Endothelial cell of umbilical vein (primary cell): ENCODE measurements at regions not wholly inside any gene's neighbourhood (a gene's known extent, or its start where the extent isn't known, plus 50 kb on each side); places are given as distances from the start of the nearest gene placed in this dataset.

Experiments used
- BruUV-seq: library from RNA; stranded (reverse); fragments of 400-500 nt; replicated peaks from 2 replicates; lab custom pipeline; 2021; lab: Mats Ljungman, UMichigan
- CTCF ChIA-PET: fragments of 300-600, 350-600 bp; sonication (Branson Sonifier 250); formaldehyde crosslinking; loops from one replicate; lab custom pipeline; 2021; ENCODE audit warnings: antibody characterized with exemption, inconsistent platforms; lab: Charles Lee
- POLR2A ChIA-PET: fragments of 300-600, 350-600 bp; sonication (Branson Sonifier 250); formaldehyde crosslinking; loops from one replicate; lab custom pipeline; 2021; ENCODE audit warnings: antibody characterized with exemption, inconsistent platforms; lab: Charles Lee
- DNase-seq: peaks from one replicate; pipeline ENCODE4 v3.0.0-alpha.2; 2011; ENCODE audit warnings: low read depth, low spot score
- FAIRE-seq: peaks from 2 replicates; lab custom pipeline; 2011; peaks lifted over from hg19 to GRCh38; lab: Jason Lieb, UNC
- H2AFZ ChIP-seq: 2 replicates; pipeline ENCODE4 v1.6.0; 2012; ENCODE audit warnings: low read depth, low read length, control low read depth, inconsistent platforms
- H3K27ac ChIP-seq: 2 replicates; pipeline ENCODE4 v1.5.1; 2011; ENCODE audit warnings: low read depth, mild to moderate bottlenecking, control low read depth, low read length, moderate library complexity; ENCODE audit not compliant: insufficient read depth
- H3K27me3 ChIP-seq, 2 experiments: 2 replicates each; pipeline versions ENCODE4 v1.6.0 to v1.6.1; 2011; ENCODE audit warnings: low read length in 2 of 2, mixed read lengths in 1 of 2; ENCODE audit not compliant: control insufficient read depth in 2 of 2, insufficient read depth in 2 of 2
- H3K36me3 ChIP-seq, 2 experiments: 2 replicates in 1 of 2; 3 replicates in 1 of 2; pipeline ENCODE4 v1.5.1; 2011; ENCODE audit warnings: low read length in 2 of 2, mild to moderate bottlenecking in 1 of 2, moderate library complexity in 1 of 2; ENCODE audit not compliant: control insufficient read depth in 2 of 2, insufficient read depth in 2 of 2; ENCODE audit errors: extremely low read depth in 1 of 2
- H3K4me1 ChIP-seq: 3 replicates; pipeline ENCODE4 v1.5.1; 2011; ENCODE audit warnings: mild to moderate bottlenecking, low read length; ENCODE audit not compliant: control insufficient read depth, insufficient read depth; ENCODE audit errors: extremely low read depth
- H3K4me2 ChIP-seq: 2 replicates; pipeline ENCODE4 v1.6.1; 2011; ENCODE audit warnings: low read length, control low read depth, mixed read lengths; ENCODE audit not compliant: insufficient read depth
- H3K4me3 ChIP-seq, 3 experiments: fragments of 200-600 bp in 1 of 3; sonication (generic), shearing (Covaris generic) in 1 of 3; replicated peaks in 1 of 3; 2 replicates each; pipeline ENCODE4 v1.5.1; 2011 to 2016; ENCODE audit warnings: control low read depth in 3 of 3, low read length in 3 of 3, mild to moderate bottlenecking in 2 of 3, inconsistent platforms in 1 of 3, low read depth in 1 of 3, moderate library complexity in 1 of 3; ENCODE audit not compliant: insufficient read depth in 1 of 3
- H3K79me2 ChIP-seq: 2 replicates; pipeline ENCODE4 v1.6.0; 2012; ENCODE audit warnings: low read length, inconsistent platforms; ENCODE audit not compliant: control insufficient read depth, insufficient read depth
- H3K9ac ChIP-seq: replicated peaks from 2 replicates; pipeline ENCODE3; 2011; ENCODE audit warnings: low read length, control low read depth; ENCODE audit not compliant: insufficient read depth; ENCODE audit errors: extremely low read depth
- H3K9me1 ChIP-seq: replicated peaks from 3 replicates; pipeline ENCODE4 v1.6.0; 2011; ENCODE audit warnings: mild to moderate bottlenecking, low read length; ENCODE audit not compliant: control insufficient read depth, insufficient read depth; ENCODE audit errors: extremely low read depth
- H3K9me3 ChIP-seq: replicated peaks from 2 replicates; pipeline ENCODE4 v1.5.1; 2012; ENCODE audit warnings: low read length, inconsistent platforms; ENCODE audit not compliant: control insufficient read depth, insufficient read depth
- H4K20me1 ChIP-seq: replicated peaks from 2 replicates; pipeline ENCODE3; 2011; ENCODE audit warnings: mild to moderate bottlenecking, low read length; ENCODE audit not compliant: control insufficient read depth, insufficient read depth; ENCODE audit errors: extremely low read depth
- CTCF ChIP-seq, 2 donors: IDR thresholded peaks; 1 replicate in 1 of 2; 2 replicates in 1 of 2; pipeline ENCODE4 v1.5.1; 2011; ENCODE audit warnings: low read length in 2 of 2, mild to moderate bottlenecking in 2 of 2, moderate library complexity in 2 of 2, control low read depth in 1 of 2, inconsistent platforms in 1 of 2, low read depth in 1 of 2; ENCODE audit not compliant: insufficient read depth in 1 of 2; ENCODE audit errors: extremely low read depth in 1 of 2
- EZH2 ChIP-seq: IDR thresholded peaks from 2 replicates; pipeline ENCODE4 v1.6.1; 2012; ENCODE audit warnings: borderline replicate concordance, low read depth, mild to moderate bottlenecking, moderate library complexity, low read length, inconsistent platforms; ENCODE audit not compliant: severe bottlenecking
- FOS ChIP-seq: IDR thresholded peaks from 2 replicates; pipeline ENCODE4 v1.6.1; 2011; ENCODE audit warnings: mild to moderate bottlenecking, low read length, moderate library complexity, borderline replicate concordance; ENCODE audit not compliant: insufficient read depth
- GATA2 ChIP-seq: IDR thresholded peaks from 2 replicates; pipeline ENCODE4 v1.7.0; 2011; ENCODE audit warnings: low read depth, mild to moderate bottlenecking, moderate library complexity, mixed read lengths, low read length; ENCODE audit not compliant: insufficient read length, insufficient read depth
- JUN ChIP-seq: IDR thresholded peaks from 2 replicates; pipeline ENCODE4 v1.6.1; 2011; ENCODE audit warnings: borderline replicate concordance, low read depth; ENCODE audit not compliant: insufficient read length, insufficient read depth
- MAX ChIP-seq: IDR thresholded peaks from 2 replicates; pipeline ENCODE4 v1.6.1; 2011; ENCODE audit not compliant: insufficient read depth, insufficient read length
- MYC ChIP-seq: IDR thresholded peaks from one replicate; pipeline ENCODE4 v1.6.1; 2011; ENCODE audit warnings: mild to moderate bottlenecking, low read depth, low read length
- POLR2A ChIP-seq: IDR thresholded peaks from 2 replicates; pipeline ENCODE4 v1.6.1; 2012; ENCODE audit warnings: low read depth, mild to moderate bottlenecking, control low read depth, low read length
- POLR2AphosphoS5 ChIP-seq: IDR thresholded peaks from 2 replicates; pipeline ENCODE4 v1.6.1; 2012; ENCODE audit warnings: low read depth, mild to moderate bottlenecking, control low read depth, low read length, moderate library complexity; ENCODE audit not compliant: insufficient read depth
- dilution Hi-C: fragments of 300-500 bp; cut with MboI; formaldehyde crosslinking; loops from one replicate; pipeline ENCODE4 v1.15.0; 2019; ENCODE audit warnings: low sequenced_read_pairs; ENCODE audit not compliant: extremely low pct_ligation_motif_present
- intact Hi-C: fragments of 100-400 bp; cut with micrococcal nuclease; formaldehyde crosslinking; loops from one replicate; pipeline ENCODE4 v1.10.0; 2022

- no peak for TF ChIP-seq POLR2A
- TF ChIP-seq JUN: no peak
- no peak for TF ChIP-seq CTCF (IDR thresholded peaks at IDR 0.05; ENCODE audit: extremely low read depth in 1 of 2, insufficient read depth in 1 of 2, low read depth in 1 of 2, low read length in 2 of 2)
- TF ChIP-seq EZH2: no peak
- TF ChIP-seq POLR2AphosphoS5: no peak
- TF ChIP-seq MAX: no peak
- TF ChIP-seq FOS: no peak
- TF ChIP-seq MYC: no peak
- TF ChIP-seq GATA2: no peak
- H3K4me2 ChIP-seq: no peak overlapping the region
- CTCF ChIA-PET: no interaction called here
- no peak overlapping the region for H3K9ac ChIP-seq
- no peaks in the 10 kb centered on the region for H3K36me3 ChIP-seq
- H3K9me1 ChIP-seq: no peaks in the 10 kb centered on the region
- H2AFZ ChIP-seq: no peak overlapping the region
- intact Hi-C loops: no loop called here
- FAIRE-seq (no peak), DNase-seq (no peak)
- no peak overlapping the region for H3K27ac ChIP-seq
- no TSS peak for BruUV-seq
- H3K79me2 ChIP-seq: no peaks in the 10 kb centered on the region
- H3K27me3 ChIP-seq: no peaks in the 10 kb centered on the region
- dilution Hi-C loops: no loop called here
- H4K20me1 ChIP-seq: no peaks in the 10 kb centered on the region
- no peaks in the 10 kb centered on the region for H3K4me1 ChIP-seq
- H3K4me3 ChIP-seq: no peak overlapping the region
- H3K9me3 ChIP-seq: peaks cover 7% of the 10 kb centered on the region
- POLR2A ChIA-PET: no interaction called here
Measured at GRCh38 chr16:62927122-62927521, 890.9 kb upstream of the CDH8 start.
